ENCODE measurements at regions not wholly inside any gene's neighbourhood (a gene's known extent, or its start where the extent isn't known, plus 50 kb on each side); places are given as distances from the start of the nearest gene placed in this dataset.

GRCh38 chr3:70861234-70861633, 548.8 kb upstream of the MDFIC2 start:
- Mint-ChIP-seq H3K27me3 (ENCODE audit: low read depth in 3 of 3) (peaks cover 0 to 2% (median 1%) of the 10 kb centered on the region in 3 donors), H3K9me3 (peaks cover 0 to 7% (median 2%) of the 10 kb centered on the region in 7 donors), H3K27ac (no peak overlapping the region), H3K4me3 (no peak overlapping the region), H3K36me3 (no peaks in the 10 kb centered on the region), H3K4me1 (no peaks in the 10 kb centered on the region)
- Histone ChIP-seq H3K9me3 (replicated peaks in 1 of 2; ENCODE audit: control insufficient read depth in 1 of 2, insufficient read depth in 1 of 2, low read length in 2 of 2) (no peaks in the 10 kb centered on the region), H3K79me2 (ENCODE audit: insufficient read depth, low read length) (no peaks in the 10 kb centered on the region), H3K9ac (ENCODE audit: insufficient read depth, low read length, poor library complexity, severe bottlenecking) (no peak overlapping the region), H3K4me1 (ENCODE audit: control insufficient read depth in 1 of 2, insufficient read depth in 2 of 2, low read length in 2 of 2) (no peaks in the 10 kb centered on the region), H3K27me3 (ENCODE audit: control insufficient read depth in 2 of 2, insufficient read depth in 2 of 2, low read length in 2 of 2) (no peaks in the 10 kb centered on the region), H2AFZ (ENCODE audit: insufficient read depth, low read depth, low read length, poor library complexity, severe bottlenecking) (no peak overlapping the region), H3K36me3 (replicated peaks in 1 of 2; ENCODE audit: control insufficient read depth in 1 of 2, insufficient read depth in 2 of 2, low read length in 2 of 2) (no peaks in the 10 kb centered on the region), H3K4me2 (replicated peaks; ENCODE audit: extremely low read depth, low read length, poor library complexity, severe bottlenecking) (no peak overlapping the region), H3K4me3 (replicated peaks in 1 of 3; ENCODE audit: low read depth in 2 of 3, low read length in 3 of 3) (no peak overlapping the region), H4K20me1 (ENCODE audit: insufficient read depth, low read length) (no peaks in the 10 kb centered on the region), H3K27ac (ENCODE audit: low read depth in 1 of 2, low read length in 2 of 2) (no peak overlapping the region)
- 89% methylated on average over 2 of the region's 2 CpGs for WGBS (ENCODE audit: insufficient coverage)
- no peak for DNase-seq
- intact Hi-C loops (cut with micrococcal nuclease), result no loop called here
- TF ChIP-seq, protein P1, sequence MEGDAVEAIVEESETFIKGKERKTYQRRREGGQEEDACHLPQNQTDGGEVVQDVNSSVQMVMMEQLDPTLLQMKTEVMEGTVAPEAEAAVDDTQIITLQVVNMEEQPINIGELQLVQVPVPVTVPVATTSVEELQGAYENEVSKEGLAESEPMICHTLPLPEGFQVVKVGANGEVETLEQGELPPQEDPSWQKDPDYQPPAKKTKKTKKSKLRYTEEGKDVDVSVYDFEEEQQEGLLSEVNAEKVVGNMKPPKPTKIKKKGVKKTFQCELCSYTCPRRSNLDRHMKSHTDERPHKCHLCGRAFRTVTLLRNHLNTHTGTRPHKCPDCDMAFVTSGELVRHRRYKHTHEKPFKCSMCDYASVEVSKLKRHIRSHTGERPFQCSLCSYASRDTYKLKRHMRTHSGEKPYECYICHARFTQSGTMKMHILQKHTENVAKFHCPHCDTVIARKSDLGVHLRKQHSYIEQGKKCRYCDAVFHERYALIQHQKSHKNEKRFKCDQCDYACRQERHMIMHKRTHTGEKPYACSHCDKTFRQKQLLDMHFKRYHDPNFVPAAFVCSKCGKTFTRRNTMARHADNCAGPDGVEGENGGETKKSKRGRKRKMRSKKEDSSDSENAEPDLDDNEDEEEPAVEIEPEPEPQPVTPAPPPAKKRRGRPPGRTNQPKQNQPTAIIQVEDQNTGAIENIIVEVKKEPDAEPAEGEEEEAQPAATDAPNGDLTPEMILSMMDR (IDR thresholded peaks at IDR 0.05), result no peak

DNA sequence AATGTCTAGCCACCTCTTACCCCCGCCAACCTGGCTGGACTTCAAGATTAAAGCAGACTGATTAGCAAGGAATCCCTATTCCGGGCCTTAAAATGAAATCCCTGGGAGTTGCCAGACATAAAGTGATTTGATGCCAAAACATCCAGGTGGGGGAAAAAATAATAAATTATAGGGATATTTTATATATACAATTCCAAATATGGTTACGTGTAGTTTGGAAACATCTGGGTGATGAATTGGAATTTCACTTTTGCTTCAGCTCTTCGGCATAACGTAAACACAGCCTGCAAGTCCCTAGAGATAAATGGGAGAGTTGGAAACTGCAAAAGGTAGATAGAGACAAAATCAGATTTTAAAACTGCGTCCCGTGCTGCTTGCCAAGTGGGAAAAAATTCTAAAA, 545.5 kb upstream of the MDFIC2 start:
- DNase-seq, result no peak
- peaks cover 0 to 7% (median 0%) of the 10 kb centered on the region in 7 donors for H3K9me3 Mint-ChIP-seq
- H3K9me3 ChIP-seq (replicated peaks in 1 of 2; ENCODE audit: control insufficient read depth in 1 of 2, insufficient read depth in 1 of 2, low read length in 2 of 2), result no peaks in the 10 kb centered on the region
- H3K4me1 Mint-ChIP-seq, result no peaks in the 10 kb centered on the region
- peaks cover 0 to 4% (median 0%) of the 10 kb centered on the region in 3 donors for H3K27me3 Mint-ChIP-seq (ENCODE audit: low read depth in 3 of 3)
- H2AFZ ChIP-seq (ENCODE audit: insufficient read depth, low read depth, low read length, poor library complexity, severe bottlenecking), result no peak overlapping the region
- H3K36me3 ChIP-seq (replicated peaks in 1 of 2; ENCODE audit: control insufficient read depth in 1 of 2, insufficient read depth in 2 of 2, low read length in 2 of 2), result no peaks in the 10 kb centered on the region
- H3K27ac ChIP-seq (ENCODE audit: low read depth in 1 of 2, low read length in 2 of 2), result no peak overlapping the region
- WGBS (ENCODE audit: insufficient coverage), result 100% methylated on average over 3 of the region's 7 CpGs
- no peak overlapping the region for H3K4me3 ChIP-seq (replicated peaks in 1 of 3; ENCODE audit: low read depth in 2 of 3, low read length in 3 of 3)
- H3K27ac Mint-ChIP-seq, result no peak overlapping the region
- TF ChIP-seq, protein P1 (IDR thresholded peaks at IDR 0.05), result no peak
- no peaks in the 10 kb centered on the region for H3K27me3 ChIP-seq (ENCODE audit: control insufficient read depth in 2 of 2, insufficient read depth in 2 of 2, low read length in 2 of 2)
- no peaks in the 10 kb centered on the region for H4K20me1 ChIP-seq (ENCODE audit: insufficient read depth, low read length)
- H3K79me2 ChIP-seq (ENCODE audit: insufficient read depth, low read length), result no peaks in the 10 kb centered on the region
- H3K4me1 ChIP-seq (ENCODE audit: control insufficient read depth in 1 of 2, insufficient read depth in 2 of 2, low read length in 2 of 2), result no peaks in the 10 kb centered on the region
- H3K4me2 ChIP-seq (replicated peaks; ENCODE audit: extremely low read depth, low read length, poor library complexity, severe bottlenecking), result no peak overlapping the region
- intact Hi-C loops (cut with micrococcal nuclease), result no loop called here
- no peak overlapping the region for H3K4me3 Mint-ChIP-seq
- no peaks in the 10 kb centered on the region for H3K36me3 Mint-ChIP-seq
- no peak overlapping the region for H3K9ac ChIP-seq (ENCODE audit: insufficient read depth, low read length, poor library complexity, severe bottlenecking)
